ENCODE measurements at regions not wholly inside any gene's neighbourhood (a gene's known extent, or its start where the extent isn't known, plus 50 kb on each side); places are given as distances from the start of the nearest gene placed in this dataset.

DNA sequence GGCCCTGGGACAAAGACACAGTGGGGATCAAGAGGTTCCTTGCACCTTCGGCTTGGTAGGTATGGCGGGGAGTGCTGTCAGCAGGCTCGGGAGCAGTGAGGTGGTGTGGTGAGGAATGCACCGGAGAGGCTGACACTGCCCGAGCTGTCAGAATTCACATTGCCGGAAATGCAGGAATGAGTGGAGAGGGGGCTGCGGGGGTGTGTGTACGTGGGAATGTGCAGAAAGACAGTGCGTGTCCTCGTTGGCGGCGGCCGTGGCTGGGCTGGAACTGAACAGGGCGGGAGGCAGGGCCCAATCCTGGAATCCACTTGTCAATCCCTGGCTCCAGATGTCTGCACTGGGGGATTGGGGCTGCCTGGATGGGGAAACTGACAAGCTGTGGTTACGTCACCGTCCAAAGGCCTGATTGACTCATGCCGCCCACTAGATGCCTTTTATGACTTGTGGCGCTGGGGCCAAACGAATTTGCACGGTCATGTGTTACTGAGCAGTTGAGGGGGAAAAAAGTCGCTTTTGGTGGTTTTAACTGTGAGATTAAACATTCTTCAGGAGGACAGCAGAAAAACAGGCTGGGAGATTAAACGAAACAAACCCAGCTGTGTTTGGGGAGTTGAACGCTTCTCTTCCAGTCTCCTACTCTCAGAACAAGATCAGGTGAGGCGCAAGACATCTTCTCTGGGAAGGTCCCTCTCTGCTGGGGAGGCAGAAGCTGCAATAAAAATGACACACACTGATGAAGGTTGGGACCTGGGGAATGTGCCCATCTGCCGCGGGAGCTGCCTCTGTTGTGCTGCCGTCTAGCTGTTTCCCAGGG lies 189.4 kb upstream of the GLI2 start (continued):
- peak; percentile 79; the same call in 1 of the 2 replicates for TF ChIP-seq ZNF441 (CRISPR knock-in tag; IDR thresholded peaks at IDR 0.05; ENCODE audit: borderline replicate concordance)
- peak; percentile 87; the same call in 1 of the 2 replicates for TF ChIP-seq ZNF839 (CRISPR knock-in tag; IDR thresholded peaks at IDR 0.05; ENCODE audit: borderline replicate concordance)
- no peak for TF ChIP-seq CENPBD1 (CRISPR knock-in tag; IDR thresholded peaks at IDR 0.05; ENCODE audit: borderline replicate concordance, low read depth)
- 0 out of 2 replicates have a peak, but pooled peaks have one; percentile 79 for TF ChIP-seq ZBTB20 (CRISPR knock-in tag; IDR thresholded peaks at IDR 0.05; ENCODE audit: borderline replicate concordance, low read depth)
- no peak for TF ChIP-seq MATR3 (CRISPR knock-in tag; IDR thresholded peaks at IDR 0.05)
- peak; percentile 93 for TF ChIP-seq ZSCAN31 (CRISPR knock-in tag; IDR thresholded peaks at IDR 0.05; ENCODE audit: low read depth)
- peak; percentile 89 for TF ChIP-seq NCOA1 (CRISPR knock-in tag; IDR thresholded peaks at IDR 0.05)
- TF ChIP-seq ZNF326 (CRISPR knock-in tag; IDR thresholded peaks at IDR 0.05; ENCODE audit: borderline replicate concordance), result no peak
- TF ChIP-seq ZNF232 (CRISPR knock-in tag; IDR thresholded peaks at IDR 0.05; ENCODE audit: borderline replicate concordance), result peak; percentile 98
- TF ChIP-seq NR1H2 (CRISPR knock-in tag; IDR thresholded peaks at IDR 0.05; ENCODE audit: borderline replicate concordance, low read depth), result no peak
- peak; percentile 39; the same call in 1 of the 2 replicates for TF ChIP-seq PHF8 (CRISPR knock-in tag; IDR thresholded peaks at IDR 0.05)
- peak; percentile 85; the same call in 1 of the 2 replicates for TF ChIP-seq HOXA5 (CRISPR knock-in tag; IDR thresholded peaks at IDR 0.05)
- TF ChIP-seq EED (CRISPR knock-in tag; IDR thresholded peaks at IDR 0.05), result peak; percentile 95
- TF ChIP-seq ATF6 (CRISPR knock-in tag; conservative IDR thresholded peaks at IDR 0.05), result no peak
- peak; percentile 100 for TF ChIP-seq ZNF687 (CRISPR knock-in tag; IDR thresholded peaks at IDR 0.05)
- TF ChIP-seq KLF15 (CRISPR knock-in tag; IDR thresholded peaks at IDR 0.05; ENCODE audit: borderline replicate concordance), result no peak
- no peak for TF ChIP-seq PAF1 (CRISPR knock-in tag; IDR thresholded peaks at IDR 0.05)
- peak; percentile 74; the same call in 1 of the 2 replicates for TF ChIP-seq MLX (CRISPR knock-in tag; IDR thresholded peaks at IDR 0.05)
- TF ChIP-seq GATA4 (IDR thresholded peaks at IDR 0.05; ENCODE audit: borderline replicate concordance, low read depth), result peak; percentile 34; the same call in 1 of the 2 replicates
- peak; percentile 49; the same call in 1 of the 2 replicates for TF ChIP-seq POLR2G (IDR thresholded peaks at IDR 0.05; ENCODE audit: low read depth, low read length)
- no peak for TF ChIP-seq SP2 (CRISPR knock-in tag; IDR thresholded peaks at IDR 0.05)
- TF ChIP-seq PAX8 (CRISPR knock-in tag; IDR thresholded peaks at IDR 0.05; ENCODE audit: borderline replicate concordance), result no peak; the same call in 1 of the 2 replicates
- no peak for TF ChIP-seq ZNF432 (CRISPR knock-in tag; IDR thresholded peaks at IDR 0.05; ENCODE audit: borderline replicate concordance)
